AG10803 (cell line): ENCODE measurements at regions not wholly inside any gene's neighbourhood (a gene's known extent, or its start where the extent isn't known, plus 50 kb on each side); places are given as distances from the start of the nearest gene placed in this dataset.

Experiments
- DNase-seq: peaks from one replicate; pipeline ENCODE4 v3.0.0; 2010; ENCODE audit warnings: low read depth
- H3K4me3 ChIP-seq: 2 replicates; pipeline ENCODE4 v1.5.1; 2011; ENCODE audit warnings: mild to moderate bottlenecking, low read length, control low read depth
- CTCF ChIP-seq: conservative IDR thresholded peaks from 2 replicates; pipeline ENCODE4 v1.5.1; 2011; ENCODE audit warnings: mild to moderate bottlenecking, low read length, control low read depth, inconsistent platforms

- DNase-seq: no peak
- TF ChIP-seq CTCF: no peak
- no peak overlapping the region for H3K4me3 ChIP-seq
Observed at GRCh38 chr18:39025531-39025930, 1459.9 kb upstream of the CELF4 start.

GRCh38 chr18:39019989-39020388, 1454.4 kb upstream of the CELF4 start:
- TF ChIP-seq CTCF: no peak
- no peak for DNase-seq
- no peak overlapping the region for H3K4me3 ChIP-seq

DNA sequence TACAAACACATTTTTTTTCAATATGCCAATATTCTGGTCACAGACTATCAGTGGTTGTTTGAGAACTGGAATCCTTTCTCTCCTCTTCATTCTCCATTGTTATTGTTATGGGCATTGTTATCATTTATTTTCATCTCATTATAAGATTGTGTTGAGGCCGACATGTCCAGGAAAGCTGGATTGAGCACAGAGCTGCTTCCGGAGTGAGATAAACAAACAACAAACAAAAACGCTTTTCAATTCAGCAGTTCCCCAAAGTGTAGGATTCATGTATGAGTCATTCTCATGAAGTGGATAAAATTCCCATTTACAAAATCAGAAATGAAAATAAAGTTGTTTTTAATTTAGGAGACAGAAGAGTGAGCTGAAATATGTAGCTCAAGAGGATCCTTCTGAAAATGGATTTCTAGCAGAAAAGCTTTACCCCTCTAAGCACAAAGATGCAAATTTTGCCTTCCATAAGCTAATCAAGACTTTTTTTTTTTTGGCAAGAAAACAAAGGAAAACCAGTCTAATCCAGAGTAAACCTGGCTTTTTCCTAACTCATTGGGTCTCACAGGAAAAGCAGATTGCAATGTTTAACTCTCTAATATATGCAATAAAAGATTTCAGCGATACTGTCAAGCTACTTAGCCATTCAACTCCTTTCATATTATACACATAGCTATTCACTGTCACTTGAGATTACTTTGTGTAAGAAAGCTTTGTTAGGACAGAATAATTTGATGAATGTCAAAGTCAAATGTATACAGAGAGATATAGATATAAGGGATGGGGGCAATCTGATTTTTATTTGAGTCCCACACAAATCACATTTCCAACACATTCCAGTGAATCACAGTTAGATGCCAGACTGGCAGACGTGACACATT, 1441.7 kb upstream of the CELF4 start:
- DNase-seq: no peak
- no peak overlapping the region for H3K4me3 ChIP-seq
- no peak for TF ChIP-seq CTCF

GRCh38 chr18:38996056-38996455, 1430.5 kb upstream of the CELF4 start:
- no peak overlapping the region for H3K4me3 ChIP-seq
- TF ChIP-seq CTCF: no peak
- no peak for DNase-seq

- H3K4me3 ChIP-seq: no peak overlapping the region
- no peak for TF ChIP-seq CTCF
- DNase-seq: no peak
Observed at GRCh38 chr18:38993342-38993741, 1427.7 kb upstream of the CELF4 start.

DNA sequence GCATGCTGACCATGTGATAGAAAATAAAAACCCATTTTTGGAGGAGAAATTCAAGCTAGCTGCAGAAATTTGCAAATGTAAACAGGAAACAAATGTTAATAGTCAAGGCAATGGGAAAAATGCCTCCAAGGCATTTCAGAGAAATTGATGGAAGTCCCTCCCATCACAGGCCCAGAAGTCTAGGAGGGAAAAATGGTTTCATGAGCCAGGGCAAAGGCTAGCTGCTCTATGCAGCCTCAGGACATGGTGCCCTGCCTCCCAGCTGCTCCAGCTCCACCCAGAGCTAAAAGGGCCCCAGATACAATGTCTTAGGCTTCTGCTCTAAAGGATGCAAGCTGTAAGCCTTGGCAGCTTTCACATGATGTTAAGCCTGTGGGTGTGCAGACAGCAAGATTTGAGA, 1419.4 kb upstream of the CELF4 start:
- no peak for TF ChIP-seq CTCF
- no peak overlapping the region for H3K4me3 ChIP-seq
- DNase-seq: no peak

DNA sequence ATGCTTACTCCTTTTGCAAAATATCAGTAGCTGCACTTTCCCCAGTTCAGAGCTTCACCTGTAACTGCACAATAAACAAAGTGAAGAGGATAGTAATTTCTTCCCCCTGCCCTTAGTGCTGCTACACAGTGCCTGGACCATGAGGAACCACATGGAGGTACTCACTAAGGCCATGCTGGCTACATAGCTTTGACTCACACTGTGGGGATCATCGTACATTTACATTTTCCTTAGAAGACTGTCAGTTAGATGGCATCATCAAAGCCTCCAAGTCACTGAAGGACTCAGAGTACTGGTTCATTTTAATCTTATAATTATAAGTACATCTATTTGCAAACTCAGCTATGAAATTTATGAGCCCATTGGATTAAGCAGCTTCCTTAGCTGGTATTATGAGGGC, 1416.5 kb upstream of the CELF4 start:
- no peak for DNase-seq
- TF ChIP-seq CTCF: no peak
- H3K4me3 ChIP-seq: no peak overlapping the region
